ENCODE measurements at regions not wholly inside any gene's neighbourhood (a gene's known extent, or its start where the extent isn't known, plus 50 kb on each side); places are given as distances from the start of the nearest gene placed in this dataset.

- in situ Hi-C loops (cut with MboI; ENCODE audit: low sequenced_read_pairs): no loop called here
Measured at GRCh38 chr20:11032611-11033010, 358.8 kb upstream of the JAG1 start.

DNA sequence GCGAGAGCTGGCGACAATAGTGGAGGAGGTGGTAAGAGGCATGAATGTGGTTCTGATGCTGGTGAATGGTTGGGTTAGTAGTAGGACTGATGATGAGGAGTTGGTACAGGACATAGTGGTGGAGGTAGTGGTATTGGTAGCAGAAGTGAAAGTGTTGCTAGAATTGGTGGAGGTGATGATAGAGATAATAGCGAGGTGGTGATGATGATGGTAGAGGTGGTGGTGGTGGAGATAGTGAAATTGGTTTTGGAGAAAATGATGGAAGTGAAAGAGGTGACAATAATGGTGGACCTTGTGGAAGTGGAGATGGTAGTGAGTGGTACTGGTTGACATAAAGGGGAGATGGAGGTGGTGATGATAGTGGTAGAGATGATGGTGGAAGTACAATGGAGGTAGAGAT, 360.2 kb upstream of the JAG1 start:
- in situ Hi-C loops (cut with MboI; ENCODE audit: low sequenced_read_pairs): no loop called here

DNA sequence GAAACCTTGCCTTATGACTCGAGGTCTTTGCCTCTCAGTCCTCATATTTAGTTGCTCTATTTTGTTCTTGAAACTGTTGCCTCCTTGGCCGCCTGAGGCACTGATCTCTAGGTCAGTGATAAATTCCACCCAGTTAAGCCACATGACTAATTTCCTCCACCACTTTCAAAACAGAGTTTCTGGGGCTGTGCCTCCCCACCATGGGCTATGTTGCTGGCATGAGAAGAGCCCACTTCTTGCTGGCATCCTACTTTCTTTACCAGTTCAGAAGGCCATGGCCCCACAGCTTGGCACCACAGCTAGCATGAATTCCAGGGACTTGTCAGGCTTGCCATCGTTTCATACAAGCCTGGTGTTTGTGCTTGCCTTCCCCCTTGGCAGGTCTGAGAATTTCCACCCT, 361.4 kb upstream of the JAG1 start:
- in situ Hi-C loops (cut with MboI; ENCODE audit: low sequenced_read_pairs): no loop called here

DNA sequence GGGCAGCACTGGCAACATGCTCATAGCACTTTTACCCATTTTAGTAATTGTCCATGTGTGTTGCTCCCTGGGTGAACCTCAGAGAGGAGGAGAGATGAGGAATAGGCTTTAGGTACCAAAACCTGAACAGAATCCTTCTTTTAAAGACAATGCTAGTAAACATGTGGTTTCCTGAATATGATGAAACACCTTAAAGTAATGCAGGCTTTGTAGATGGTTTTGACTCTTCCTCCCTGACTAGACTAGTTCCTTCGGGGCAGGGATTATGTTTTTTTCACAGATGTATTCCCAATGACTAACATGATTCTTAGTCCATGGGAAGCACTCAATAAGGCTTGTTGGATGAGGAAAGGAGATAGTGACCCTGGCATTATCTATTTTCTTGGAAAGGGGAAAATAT, 367.6 kb upstream of the JAG1 start:
- in situ Hi-C loops (cut with MboI; ENCODE audit: low sequenced_read_pairs): no loop called here

- in situ Hi-C loops (cut with MboI; ENCODE audit: low sequenced_read_pairs): no loop called here
Measured at GRCh38 chr20:11043001-11043400, 369.2 kb upstream of the JAG1 start.

DNA sequence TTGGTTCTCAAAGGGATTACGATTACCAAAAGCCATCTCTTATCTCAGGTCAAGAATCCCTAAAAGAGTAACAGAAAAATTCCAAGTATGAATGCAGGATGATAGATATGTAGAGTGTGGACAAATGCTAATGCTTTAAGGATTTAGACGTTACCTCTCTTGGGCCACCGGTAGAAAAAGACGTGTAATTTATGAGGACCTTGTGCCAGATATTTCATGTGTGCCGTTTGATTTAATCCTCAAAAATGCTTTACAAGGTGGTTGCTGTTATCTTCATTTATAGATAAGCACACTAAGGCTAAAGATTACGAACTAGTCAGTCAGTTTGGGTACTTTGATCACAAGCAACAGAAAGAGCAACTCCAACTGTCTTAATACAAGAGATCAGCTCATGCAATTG, 370.8 kb upstream of the JAG1 start:
- in situ Hi-C loops (cut with MboI; ENCODE audit: low sequenced_read_pairs): no loop called here

DNA sequence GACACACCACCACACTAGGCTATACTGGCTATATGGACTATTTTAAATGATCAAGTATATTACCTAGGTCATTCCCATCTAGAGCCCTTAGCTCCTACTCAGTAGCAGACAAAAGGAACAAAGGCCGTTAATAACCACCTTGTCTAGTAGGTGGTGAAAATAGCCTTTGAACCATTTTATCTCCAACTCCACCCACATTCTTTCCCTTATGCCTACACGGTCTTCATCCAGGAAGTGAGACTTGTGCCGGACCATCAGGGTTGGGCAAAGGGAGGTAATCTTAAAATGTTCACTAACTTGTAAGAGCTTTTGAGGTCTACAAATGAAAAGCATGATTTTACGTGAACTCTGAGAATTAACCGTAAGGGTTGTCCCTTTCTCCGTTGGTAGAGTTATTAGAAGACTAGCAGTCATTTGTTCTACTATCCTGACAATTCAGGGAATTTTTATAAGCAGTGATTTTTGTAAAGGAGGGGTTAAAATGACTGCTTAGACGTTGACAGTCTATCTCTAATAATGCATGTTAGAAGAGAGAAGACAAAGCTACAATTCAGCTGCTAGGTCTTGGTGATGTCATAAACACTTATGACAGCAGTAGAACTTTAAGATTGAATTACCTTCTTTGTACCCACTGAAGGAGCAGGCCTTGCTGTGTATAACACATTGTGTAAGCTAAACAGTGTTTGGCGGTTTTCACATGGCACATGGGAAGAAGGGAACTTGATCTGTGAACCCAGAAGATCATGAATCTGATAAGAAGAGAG, 371.8 kb upstream of the JAG1 start:
- in situ Hi-C loops (cut with MboI; ENCODE audit: low sequenced_read_pairs): no loop called here

DNA sequence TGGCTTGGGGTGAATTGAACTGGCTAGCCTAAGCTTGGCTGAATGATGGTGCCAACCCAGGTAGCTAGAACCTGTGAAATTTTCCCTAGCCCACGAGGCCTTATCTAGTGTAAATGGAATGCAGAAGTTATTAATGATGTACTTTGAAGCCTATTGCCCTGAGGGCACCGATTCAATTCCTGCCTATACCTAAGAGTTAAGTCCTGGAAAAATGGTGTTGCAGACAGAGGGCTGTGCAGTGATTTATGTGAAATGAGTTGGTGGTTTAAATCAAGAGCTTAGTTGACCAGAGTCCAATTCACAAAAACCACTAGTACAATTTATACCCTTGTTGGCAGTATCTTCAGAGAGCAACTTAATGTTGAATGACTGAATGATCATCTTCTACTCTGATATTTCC, 373.8 kb upstream of the JAG1 start:
- in situ Hi-C loops (cut with MboI; ENCODE audit: low sequenced_read_pairs): no loop called here

GRCh38 chr20:11048739-11049138, 374.9 kb upstream of the JAG1 start:
- in situ Hi-C loops (cut with MboI; ENCODE audit: low sequenced_read_pairs): no loop called here

DNA sequence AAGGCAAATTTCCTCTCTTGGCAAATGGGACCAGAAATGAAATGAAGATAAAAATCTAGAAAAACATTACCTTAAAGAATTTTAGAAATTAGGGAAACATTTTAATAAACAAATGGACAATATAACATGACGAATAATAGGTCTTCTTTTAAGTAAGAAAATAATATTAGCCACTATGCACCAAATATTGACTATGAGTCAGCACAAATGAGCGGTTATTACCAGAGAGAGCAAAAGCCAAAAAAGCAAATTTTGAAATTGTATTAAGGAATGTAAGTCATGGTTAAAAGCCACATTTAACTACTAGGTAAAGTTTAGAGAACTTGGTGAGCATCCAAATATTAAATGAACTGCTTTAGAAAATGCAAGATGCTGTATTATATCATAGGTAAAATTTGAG, 376.6 kb upstream of the JAG1 start:
- in situ Hi-C loops (cut with MboI; ENCODE audit: low sequenced_read_pairs): no loop called here

DNA sequence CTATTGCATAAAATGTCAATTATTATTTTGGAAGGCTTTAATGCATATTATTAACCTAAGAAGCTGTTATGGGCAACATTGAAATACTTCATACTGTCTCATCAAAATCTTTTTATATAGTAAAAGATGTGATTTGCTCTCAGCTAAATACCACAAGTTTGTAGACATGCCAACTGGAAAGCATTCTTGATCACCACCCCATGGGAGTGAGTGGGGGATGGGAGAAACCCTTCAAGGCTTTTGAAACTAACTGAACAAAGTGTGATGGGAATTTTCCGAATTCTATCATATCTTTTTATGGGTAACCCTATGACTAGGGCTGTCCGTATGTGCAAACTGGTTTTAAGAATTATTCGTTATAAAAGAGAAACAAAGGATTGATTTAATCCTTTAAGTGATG, 377.3 kb upstream of the JAG1 start:
- in situ Hi-C loops (cut with MboI; ENCODE audit: low sequenced_read_pairs): no loop called here

- in situ Hi-C loops (cut with MboI; ENCODE audit: low sequenced_read_pairs): no loop called here
Measured at GRCh38 chr20:11053310-11053709, 379.5 kb upstream of the JAG1 start.

- in situ Hi-C loops (cut with MboI; ENCODE audit: low sequenced_read_pairs): no loop called here
Measured at GRCh38 chr20:11054266-11054993, 380.6 kb upstream of the JAG1 start.

GRCh38 chr20:11056414-11056813, 382.6 kb upstream of the JAG1 start:
- in situ Hi-C loops (cut with MboI; ENCODE audit: low sequenced_read_pairs): no loop called here

GRCh38 chr20:11057624-11058023, 383.8 kb upstream of the JAG1 start:
- in situ Hi-C loops (cut with MboI; ENCODE audit: low sequenced_read_pairs): no loop called here

DNA sequence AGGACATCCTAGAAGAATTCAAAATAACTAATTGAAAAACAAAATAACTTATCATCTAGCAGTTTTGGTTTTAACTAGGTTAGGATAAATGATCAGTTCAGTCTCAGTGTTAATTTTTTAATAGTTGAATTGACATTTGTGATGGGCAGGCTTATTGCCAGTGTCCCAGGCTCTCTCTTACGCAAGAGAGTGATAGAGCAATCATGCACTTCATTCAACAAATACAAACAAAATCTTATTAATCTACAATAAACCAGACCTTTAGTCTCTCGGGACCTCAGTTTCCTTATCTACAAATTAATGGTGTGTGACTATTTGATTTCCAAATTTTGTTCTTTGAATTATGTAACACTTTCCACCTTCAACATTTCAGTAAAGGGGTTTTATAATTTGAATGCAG, 385.9 kb upstream of the JAG1 start:
- in situ Hi-C loops (cut with MboI; ENCODE audit: low sequenced_read_pairs): no loop called here

DNA sequence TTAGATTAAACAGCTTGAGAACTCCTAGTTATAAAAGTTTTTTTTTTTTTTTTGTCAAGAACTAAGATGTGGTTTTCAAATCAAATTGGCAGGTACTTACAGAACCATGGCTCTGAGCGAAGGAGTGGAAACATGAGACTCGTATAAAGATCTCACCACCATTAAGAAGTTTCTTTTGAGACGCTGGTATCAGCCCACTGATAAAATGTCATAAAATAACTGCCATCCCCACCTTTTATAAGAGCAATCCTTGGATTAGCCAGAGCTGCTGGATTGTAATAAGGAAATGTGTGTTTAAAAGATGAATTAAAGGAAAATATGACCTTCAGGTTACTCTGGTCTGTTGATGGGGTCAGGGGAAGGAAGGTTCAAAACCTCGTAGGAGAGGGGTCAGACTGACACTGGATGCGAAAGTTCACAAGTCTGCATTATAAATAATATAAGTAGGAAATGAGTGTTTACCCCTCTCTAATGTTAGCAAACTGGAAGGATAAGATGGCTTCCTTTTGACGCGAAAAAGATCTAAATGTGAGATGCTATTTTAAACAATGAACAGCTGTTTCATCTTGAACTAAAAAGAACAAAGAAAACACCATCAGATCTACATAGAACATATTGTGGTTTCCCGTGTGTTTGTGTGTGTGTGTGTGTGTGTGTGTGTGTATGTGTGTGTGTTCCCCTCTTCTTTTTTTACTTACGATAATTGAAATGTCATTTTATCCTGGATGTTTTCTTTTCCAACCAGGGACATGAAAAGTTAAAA, 386.8 kb upstream of the JAG1 start:
- in situ Hi-C loops (cut with MboI; ENCODE audit: low sequenced_read_pairs): no loop called here

DNA sequence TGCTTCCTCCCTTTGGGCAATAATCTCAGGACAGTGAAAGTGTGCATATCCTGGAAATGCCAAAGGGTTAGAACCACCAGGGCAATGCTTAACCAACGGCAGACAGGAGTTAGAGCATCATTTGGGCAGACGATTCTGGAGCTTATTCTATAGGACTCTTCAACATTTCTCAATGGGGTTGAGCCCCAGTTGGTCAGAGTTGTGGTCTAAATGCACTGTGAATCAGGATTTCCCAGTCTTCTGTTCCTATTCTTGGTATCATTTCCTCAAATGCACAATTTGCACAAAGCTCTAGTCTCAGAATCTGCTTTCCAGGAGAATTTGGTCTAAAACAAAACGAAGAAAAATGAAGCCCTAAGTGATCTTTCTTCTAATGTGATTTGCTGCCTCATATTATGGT, 389.6 kb upstream of the JAG1 start:
- in situ Hi-C loops (cut with MboI; ENCODE audit: low sequenced_read_pairs): no loop called here

GRCh38 chr20:11064946-11065345, 391.1 kb upstream of the JAG1 start:
- in situ Hi-C loops (cut with MboI; ENCODE audit: low sequenced_read_pairs): no loop called here

- in situ Hi-C loops (cut with MboI; ENCODE audit: low sequenced_read_pairs): no loop called here
Measured at GRCh38 chr20:11067359-11067758, 393.6 kb upstream of the JAG1 start.

DNA sequence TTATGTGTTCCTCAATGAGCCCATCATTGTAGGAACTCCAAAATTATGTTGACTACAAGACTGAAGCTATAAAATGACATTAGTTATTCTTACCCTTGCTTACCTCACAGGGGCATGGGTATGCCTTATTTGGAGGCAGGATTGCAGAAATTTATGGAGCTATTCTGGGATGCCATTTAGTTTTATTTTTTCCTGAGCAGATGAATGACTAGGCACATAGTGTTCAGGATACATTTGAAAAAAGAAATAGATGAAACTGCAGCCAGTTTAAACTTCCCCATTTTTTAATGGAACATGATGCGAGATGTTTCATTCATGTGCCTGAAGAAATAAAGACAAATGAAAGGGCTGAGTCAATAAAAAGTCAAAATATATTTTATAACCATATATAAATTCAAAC, 399.2 kb upstream of the JAG1 start:
- in situ Hi-C loops (cut with MboI; ENCODE audit: low sequenced_read_pairs): no loop called here
